ENCODE measurements at regions not wholly inside any gene's neighbourhood (a gene's known extent, or its start where the extent isn't known, plus 50 kb on each side); places are given as distances from the start of the nearest gene placed in this dataset.
"Not testable (repeated sequence)": the region's sequence is repeated elsewhere in the genome, so short reads cannot be mapped to it uniquely, and the experiment has no call there.

GRCh38 chr1:58850636-58851035, 66.8 kb upstream of the JUN start:
- DNase-seq (ENCODE audit: extremely low spot score, unreplicated experiment): no peak
- Mint-ChIP-seq H3K9me3 (ENCODE audit: unreplicated experiment) (no peaks in the 10 kb centered on the region), H3K4me3 (ENCODE audit: unreplicated experiment) (no peak overlapping the region), H3K4me1 (ENCODE audit: unreplicated experiment) (peaks cover 42% of the 10 kb centered on the region), H3K36me3 (ENCODE audit: unreplicated experiment) (no peaks in the 10 kb centered on the region), H3K27ac (ENCODE audit: unreplicated experiment) (no peak overlapping the region), H3K27me3 (ENCODE audit: unreplicated experiment) (no peaks in the 10 kb centered on the region)
- TF ChIP-seq CTCF (IDR thresholded peaks at IDR 0.05): no peak

DNA sequence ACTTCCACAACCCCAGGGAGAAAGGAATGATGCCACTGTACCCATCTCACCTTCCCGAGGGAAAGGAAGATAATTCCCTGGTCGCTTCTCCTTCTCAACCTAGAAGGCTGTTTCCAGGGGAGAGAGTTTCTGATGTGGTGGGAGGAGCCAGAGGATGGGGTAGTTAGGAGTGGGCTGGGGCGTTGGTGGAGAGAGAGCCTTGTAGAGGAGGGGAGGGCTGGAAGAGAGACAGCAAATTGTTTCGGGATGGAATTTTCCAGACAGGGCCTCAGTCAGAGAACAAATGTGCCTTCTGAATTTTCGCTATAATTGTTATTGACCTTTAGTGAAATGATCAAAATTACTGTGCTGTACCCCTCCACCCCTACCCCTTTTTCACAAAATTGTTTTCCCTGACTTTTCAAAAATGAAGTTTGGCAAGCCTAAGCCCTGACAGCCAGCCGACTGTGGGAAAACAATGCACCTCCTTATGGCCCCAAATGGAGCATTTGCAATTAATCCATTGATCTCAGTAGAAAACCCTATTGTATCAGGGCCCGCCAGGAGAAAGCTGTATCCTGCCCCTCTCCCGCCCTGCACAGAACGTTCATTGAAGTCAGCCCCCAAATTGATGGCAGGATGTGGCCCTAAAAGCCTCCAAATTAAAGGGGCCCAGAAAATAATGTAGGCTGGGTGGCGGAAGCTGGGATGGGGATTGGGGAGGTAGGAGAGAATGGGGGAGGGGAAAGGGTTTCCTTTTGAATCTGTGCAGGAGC, 69.1 kb upstream of the JUN start:
- Mint-ChIP-seq H3K4me1 (ENCODE audit: unreplicated experiment) (peaks cover 48% of the 10 kb centered on the region), H3K4me3 (ENCODE audit: unreplicated experiment) (no peak overlapping the region), H3K36me3 (ENCODE audit: unreplicated experiment) (no peaks in the 10 kb centered on the region), H3K9me3 (ENCODE audit: unreplicated experiment) (no peaks in the 10 kb centered on the region), H3K27me3 (ENCODE audit: unreplicated experiment) (no peaks in the 10 kb centered on the region), H3K27ac (ENCODE audit: unreplicated experiment) (no peak overlapping the region)
- DNase-seq (ENCODE audit: extremely low spot score, unreplicated experiment): no peak
- no peak for TF ChIP-seq CTCF (IDR thresholded peaks at IDR 0.05)

- no peak for DNase-seq (ENCODE audit: extremely low spot score, unreplicated experiment)
- Mint-ChIP-seq H3K4me1 (ENCODE audit: unreplicated experiment) (peaks cover 39% of the 10 kb centered on the region), H3K9me3 (ENCODE audit: unreplicated experiment) (no peaks in the 10 kb centered on the region), H3K27me3 (ENCODE audit: unreplicated experiment) (peaks cover under 1% of the 10 kb centered on the region), H3K36me3 (ENCODE audit: unreplicated experiment) (no peaks in the 10 kb centered on the region), H3K4me3 (ENCODE audit: unreplicated experiment) (no peak overlapping the region), H3K27ac (ENCODE audit: unreplicated experiment) (no peak overlapping the region)
- no peak for TF ChIP-seq CTCF (IDR thresholded peaks at IDR 0.05)
These were observed 70.7 kb upstream of the JUN start for GRCh38 chr1:58854576-58854975.

- no peak for TF ChIP-seq CTCF (IDR thresholded peaks at IDR 0.05)
- no peak overlapping the region for H3K4me3 Mint-ChIP-seq (ENCODE audit: unreplicated experiment)
- peak overlapping the region; percentile 53 for H3K27ac Mint-ChIP-seq (ENCODE audit: unreplicated experiment)
- H3K9me3 Mint-ChIP-seq (ENCODE audit: unreplicated experiment): no peaks in the 10 kb centered on the region
- peaks cover 32% of the 10 kb centered on the region for H3K4me1 Mint-ChIP-seq (ENCODE audit: unreplicated experiment)
- H3K27me3 Mint-ChIP-seq (ENCODE audit: unreplicated experiment): peaks cover 3% of the 10 kb centered on the region
- no peaks in the 10 kb centered on the region for H3K36me3 Mint-ChIP-seq (ENCODE audit: unreplicated experiment)
- DNase-seq (ENCODE audit: extremely low spot score, unreplicated experiment): no peak
These were observed 71.7 kb upstream of the JUN start for GRCh38 chr1:58855274-58856165.

DNA sequence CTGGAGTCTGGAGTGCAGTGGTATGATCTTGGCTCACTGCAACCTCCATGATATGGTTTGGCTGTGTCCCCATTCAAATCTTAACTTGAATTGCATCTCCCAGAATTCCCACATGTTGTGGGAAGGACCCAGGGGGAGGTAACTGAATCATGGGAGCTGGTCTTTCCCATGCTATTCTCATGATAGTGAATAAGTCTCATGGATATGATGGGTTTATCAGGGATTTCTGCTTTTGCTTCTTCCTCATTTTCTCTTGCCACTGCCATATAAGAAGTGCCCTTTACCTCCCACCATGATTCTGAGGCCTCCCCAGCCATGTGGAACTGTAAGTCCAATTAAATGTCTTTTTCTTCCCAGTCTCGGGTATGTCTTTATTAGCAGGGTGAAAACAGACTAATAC, 72.4 kb upstream of the JUN start:
- H3K4me3 Mint-ChIP-seq (ENCODE audit: unreplicated experiment); DNase-seq (ENCODE audit: extremely low spot score, unreplicated experiment); H3K27me3 Mint-ChIP-seq (ENCODE audit: unreplicated experiment); H3K9me3 Mint-ChIP-seq (ENCODE audit: unreplicated experiment); H3K36me3 Mint-ChIP-seq (ENCODE audit: unreplicated experiment): not testable (repeated sequence)
- peaks cover 26% of the 10 kb centered on the region for H3K4me1 Mint-ChIP-seq (ENCODE audit: unreplicated experiment)
- peak overlapping the region; percentile 14 for H3K27ac Mint-ChIP-seq (ENCODE audit: unreplicated experiment)

All from osteocyte (in vitro differentiated cells).